AG04449 (cell line): ENCODE measurements at regions not wholly inside any gene's neighbourhood (a gene's known extent, or its start where the extent isn't known, plus 50 kb on each side); places are given as distances from the start of the nearest gene placed in this dataset.
"Not testable (repeated sequence)": the region's sequence is repeated elsewhere in the genome, so short reads cannot be mapped to it uniquely, and the experiment has no call there.

Experiments used
- CTCF ChIA-PET: fragments of 350-600 bp; formaldehyde crosslinking; extraction: SDS; loops from one replicate; lab custom pipeline; 2021; ENCODE audit warnings: antibody characterized with exemption; lab: Yijun Ruan, JAX
- POLR2A ChIA-PET: fragments of 400-600, 350-600 bp; formaldehyde crosslinking; extraction: SDS; loops from one replicate; lab custom pipeline; 2020; ENCODE audit warnings: antibody characterized with exemption, inconsistent platforms; lab: Yijun Ruan, JAX
- DNase-seq: peaks from one replicate; pipeline ENCODE4 v3.0.0-alpha.2; 2010; ENCODE audit warnings: low read depth, low spot score
- H3K4me3 ChIP-seq: 2 replicates; pipeline ENCODE4 v1.5.1; 2011; ENCODE audit warnings: low read depth, mild to moderate bottlenecking, control low read depth, low read length
- TF ChIP-seq, protein P1 (sequence below): IDR thresholded peaks from one replicate; pipeline ENCODE4 v1.5.1; 2011; ENCODE audit warnings: mild to moderate bottlenecking, moderate library complexity, low read length, control low read depth, inconsistent platforms; ENCODE audit not compliant: insufficient read depth; ENCODE audit errors: missing control alignments

DNA sequence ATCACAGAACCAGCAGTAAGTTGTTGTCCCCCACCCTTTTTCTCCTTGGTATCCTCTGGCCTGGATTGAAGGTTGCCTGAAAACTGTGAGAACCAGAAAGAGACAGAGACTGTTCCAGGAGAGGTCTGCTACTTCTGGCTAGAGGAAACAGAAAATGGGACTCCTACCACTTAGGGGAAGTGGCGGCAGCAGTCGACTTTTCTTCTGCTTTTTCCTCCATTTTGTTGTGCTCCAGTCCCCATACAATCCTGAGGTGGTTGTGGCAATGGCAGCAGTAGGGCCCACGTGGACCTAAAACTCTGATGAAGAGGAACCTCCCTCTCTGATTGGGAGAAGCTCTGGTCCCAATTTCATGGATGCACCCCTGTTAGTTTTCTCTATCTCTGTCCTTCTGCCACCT, 76.0 kb upstream of the SORL1 start:
- H3K4me3 ChIP-seq: no peak overlapping the region
- ChIA-PET CTCF (interaction anchor here (1.1 kb wide), 1 partner anchor 85 kb away, joined by 3 read pairs; no protein-coding TSS in a partner anchor), POLR2A (no interaction called here)
- no peak for DNase-seq
- TF ChIP-seq, protein P1, sequence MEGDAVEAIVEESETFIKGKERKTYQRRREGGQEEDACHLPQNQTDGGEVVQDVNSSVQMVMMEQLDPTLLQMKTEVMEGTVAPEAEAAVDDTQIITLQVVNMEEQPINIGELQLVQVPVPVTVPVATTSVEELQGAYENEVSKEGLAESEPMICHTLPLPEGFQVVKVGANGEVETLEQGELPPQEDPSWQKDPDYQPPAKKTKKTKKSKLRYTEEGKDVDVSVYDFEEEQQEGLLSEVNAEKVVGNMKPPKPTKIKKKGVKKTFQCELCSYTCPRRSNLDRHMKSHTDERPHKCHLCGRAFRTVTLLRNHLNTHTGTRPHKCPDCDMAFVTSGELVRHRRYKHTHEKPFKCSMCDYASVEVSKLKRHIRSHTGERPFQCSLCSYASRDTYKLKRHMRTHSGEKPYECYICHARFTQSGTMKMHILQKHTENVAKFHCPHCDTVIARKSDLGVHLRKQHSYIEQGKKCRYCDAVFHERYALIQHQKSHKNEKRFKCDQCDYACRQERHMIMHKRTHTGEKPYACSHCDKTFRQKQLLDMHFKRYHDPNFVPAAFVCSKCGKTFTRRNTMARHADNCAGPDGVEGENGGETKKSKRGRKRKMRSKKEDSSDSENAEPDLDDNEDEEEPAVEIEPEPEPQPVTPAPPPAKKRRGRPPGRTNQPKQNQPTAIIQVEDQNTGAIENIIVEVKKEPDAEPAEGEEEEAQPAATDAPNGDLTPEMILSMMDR: no peak

DNA sequence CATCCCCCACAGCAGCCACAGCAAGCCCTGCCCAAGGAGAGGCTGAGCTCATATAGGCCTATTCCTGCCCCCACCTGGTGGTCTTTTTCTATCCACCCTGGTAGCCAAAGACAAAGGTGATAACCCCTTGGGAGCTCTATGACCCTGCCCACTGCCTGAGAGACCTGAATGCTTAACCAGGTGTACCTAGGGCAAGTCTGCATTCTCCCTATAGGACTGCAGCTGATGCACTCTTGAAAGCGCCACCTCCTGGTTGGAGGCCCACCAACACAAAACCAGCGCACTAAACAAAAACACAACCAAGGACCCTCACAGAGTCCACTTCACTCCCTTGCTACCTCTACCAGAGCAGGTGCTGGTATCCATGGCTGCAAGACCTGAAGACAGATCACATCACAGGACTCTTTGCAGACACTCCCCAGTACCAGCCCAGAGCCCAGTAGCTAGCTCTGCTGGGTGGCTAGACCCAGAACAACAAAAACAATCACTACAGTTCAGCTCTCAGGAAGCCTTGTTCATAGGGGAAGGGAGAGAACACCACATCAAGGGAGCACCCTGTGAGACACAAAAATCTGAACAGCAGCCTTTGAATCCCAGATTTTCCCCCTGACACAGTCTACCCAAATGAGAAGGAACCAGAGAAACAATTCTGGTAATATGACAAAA, 72.8 kb upstream of the SORL1 start:
- POLR2A ChIA-PET, H3K4me3 ChIP-seq, DNase-seq, CTCF ChIA-PET: not testable (repeated sequence)

DNA sequence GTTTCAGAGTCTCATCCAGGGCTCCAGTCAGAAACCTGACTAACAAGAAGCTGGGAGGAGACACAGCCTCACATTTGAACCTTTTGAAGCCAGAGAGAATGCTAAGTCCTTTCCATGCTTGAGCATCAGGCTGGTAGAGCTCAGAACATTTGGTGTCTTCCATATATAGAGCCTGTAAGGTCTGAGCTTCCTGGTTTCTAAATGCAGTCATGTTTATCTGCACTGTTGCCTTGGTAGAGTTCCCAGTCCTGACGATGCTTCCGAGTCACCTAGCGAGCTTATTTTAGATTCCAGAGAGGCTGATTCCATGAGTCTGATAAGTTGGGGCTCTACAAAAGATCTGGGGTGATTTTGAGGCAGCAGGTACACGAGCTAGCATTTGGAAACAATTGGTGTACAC, 68.4 kb upstream of the SORL1 start:
- TF ChIP-seq, protein P1: no peak
- CTCF ChIA-PET: no interaction called here
- DNase-seq: no peak
- no peak overlapping the region for H3K4me3 ChIP-seq
- POLR2A ChIA-PET: no interaction called here

DNA sequence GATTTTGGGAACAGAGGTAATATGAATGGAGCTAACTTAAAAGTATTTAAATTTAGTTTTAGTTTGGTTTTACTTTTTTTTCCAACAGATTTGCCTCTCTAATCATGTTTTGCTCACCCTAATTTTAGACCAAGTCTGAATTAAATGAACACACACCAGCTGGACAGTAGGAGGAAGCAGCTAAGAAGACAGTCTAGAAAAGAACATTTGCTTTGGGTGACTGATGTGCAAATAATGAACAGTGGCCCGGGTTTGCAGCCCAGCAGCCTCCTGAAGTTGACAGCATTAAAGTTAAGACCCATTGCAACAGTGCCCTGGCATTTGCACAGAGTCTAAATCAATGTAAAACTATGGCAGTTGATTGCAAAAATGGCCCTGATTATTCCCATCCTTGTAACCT, 66.4 kb upstream of the SORL1 start:
- CTCF ChIA-PET: no interaction called here
- no peak for DNase-seq

More for the DNA sequence above, 66.4 kb upstream of the SORL1 start:
- TF ChIP-seq, protein P1: no peak
- POLR2A ChIA-PET: no interaction called here
- H3K4me3 ChIP-seq: no peak overlapping the region
